SK-N-SH (cell line): ENCODE measurements at regions not wholly inside any gene's neighbourhood (a gene's known extent, or its start where the extent isn't known, plus 50 kb on each side); places are given as distances from the start of the nearest gene placed in this dataset.

Experiments
- CTCF ChIP-seq: fragments of 200-600 bp; sonication (generic); IDR thresholded peaks from 2 replicates; pipeline ENCODE4 v1.6.1; 2017; ENCODE audit warnings: antibody characterized with exemption, mild to moderate bottlenecking, moderate library complexity
- EP300 ChIP-seq, 2 experiments: IDR thresholded peaks; 2 replicates each; pipeline versions ENCODE4 v1.4.0 to v1.6.1; 2012; ENCODE audit warnings: borderline replicate concordance in 1 of 2, low read depth in 1 of 2, low read length in 1 of 2
- EZH2phosphoT487 ChIP-seq: fragments of 200-600 bp; sonication (generic); IDR thresholded peaks from 2 replicates; pipeline ENCODE4 v1.6.1; 2017; ENCODE audit warnings: low read depth, mixed run types, mild to moderate bottlenecking, antibody characterized with exemption, moderate library complexity, borderline replicate concordance
- IRF3 ChIP-seq: fragments of 150-350 bp; IDR thresholded peaks from 2 replicates; pipeline ENCODE4 v1.6.1; 2016; ENCODE audit warnings: mild to moderate bottlenecking, low read depth, low read length
- USF2 ChIP-seq: fragments of 150-350 bp; IDR thresholded peaks from 2 replicates; pipeline ENCODE4 v1.6.1; 2017; ENCODE audit warnings: antibody characterized with exemption, low read length, low read depth, borderline replicate concordance

- TF ChIP-seq CTCF (no peak), EZH2phosphoT487 (no peak), IRF3 (no peak), USF2 (no peak), EP300 (IDR thresholded peaks at IDR 0.05; ENCODE audit: borderline replicate concordance in 1 of 2, low read depth in 1 of 2, low read length in 1 of 2) (no peak)
These were observed 52.5 kb upstream of the CNIH3 start for GRCh38 chr1:224563666-224564065.
